Stimulated activated CD8-positive, alpha-beta memory T cell treated with anti-CD3 and anti-CD28 coated beads, Interleukin-15, amount 100 ng/mL, for 4 hours (primary cell): ENCODE measurements at regions not wholly inside any gene's neighbourhood (a gene's known extent, or its start where the extent isn't known, plus 50 kb on each side); places are given as distances from the start of the nearest gene placed in this dataset.

Source experiments
- DNase-seq, 2 donors: peaks; one replicate each; pipeline ENCODE4 v3.0.0-alpha.2; 2020; ENCODE audit warnings: low read depth in 2 of 2

- DNase-seq: no peak
These were observed 504.4 kb downstream of the TLE4 start for GRCh38 chr9:80076162-80076561.

GRCh38 chr9:80074439-80074838, 502.7 kb downstream of the TLE4 start:
- no peak for DNase-seq

GRCh38 chr9:80072451-80072850, 500.7 kb downstream of the TLE4 start:
- no peak for DNase-seq

GRCh38 chr9:80070071-80070742, 498.4 kb downstream of the TLE4 start:
- DNase-seq: no peak

GRCh38 chr9:80066931-80067330, 495.2 kb downstream of the TLE4 start:
- DNase-seq: no peak

- DNase-seq: no peak
These were observed 490.8 kb downstream of the TLE4 start for GRCh38 chr9:80062567-80062966.

GRCh38 chr9:80061940-80062339, 490.2 kb downstream of the TLE4 start:
- no peak for DNase-seq

- DNase-seq: no peak
These were observed 489.3 kb downstream of the TLE4 start for GRCh38 chr9:80061096-80061495.

GRCh38 chr9:80059979-80060378, 488.2 kb downstream of the TLE4 start:
- DNase-seq: no peak

GRCh38 chr9:80059191-80059590, 487.4 kb downstream of the TLE4 start:
- no peak for DNase-seq

- no peak for DNase-seq
These were observed 481.1 kb downstream of the TLE4 start for GRCh38 chr9:80052830-80053229.

- no peak for DNase-seq
These were observed 477.5 kb downstream of the TLE4 start for GRCh38 chr9:80049096-80049782.

GRCh38 chr9:80046481-80046880, 474.7 kb downstream of the TLE4 start:
- DNase-seq: no peak

- no peak for DNase-seq
These were observed 470.1 kb downstream of the TLE4 start for GRCh38 chr9:80041821-80042220.

GRCh38 chr9:80040457-80040856, 468.7 kb downstream of the TLE4 start:
- DNase-seq: no peak

GRCh38 chr9:80030801-80031200, 459.0 kb downstream of the TLE4 start:
- no peak for DNase-seq

- no peak for DNase-seq
These were observed 456.7 kb downstream of the TLE4 start for GRCh38 chr9:80028501-80028900.

- DNase-seq: no peak
These were observed 454.2 kb downstream of the TLE4 start for GRCh38 chr9:80025796-80026520.

- no peak for DNase-seq
These were observed 453.4 kb downstream of the TLE4 start for GRCh38 chr9:80025131-80025530.

- no peak for DNase-seq
These were observed 448.8 kb downstream of the TLE4 start for GRCh38 chr9:80020530-80020929.

GRCh38 chr9:80020056-80020455, 448.3 kb downstream of the TLE4 start:
- DNase-seq: no peak

GRCh38 chr9:80013891-80014290, 442.1 kb downstream of the TLE4 start:
- no peak for DNase-seq
